Caki2 (cell line): ENCODE measurements at regions not wholly inside any gene's neighbourhood (a gene's known extent, or its start where the extent isn't known, plus 50 kb on each side); places are given as distances from the start of the nearest gene placed in this dataset.

ENCODE experiments used
- DNase-seq: peaks from one replicate; pipeline ENCODE4 v3.0.0-alpha.2; 2015; ENCODE audit warnings: low read depth
- in situ Hi-C: cut with HindIII; loops from 2 replicates; pipeline ENCODE4 v1.10.0; 2016; ENCODE audit warnings: low sequenced_read_pairs, low pct_unique_long_range_greater_than_20kb, mixed read lengths

DNA sequence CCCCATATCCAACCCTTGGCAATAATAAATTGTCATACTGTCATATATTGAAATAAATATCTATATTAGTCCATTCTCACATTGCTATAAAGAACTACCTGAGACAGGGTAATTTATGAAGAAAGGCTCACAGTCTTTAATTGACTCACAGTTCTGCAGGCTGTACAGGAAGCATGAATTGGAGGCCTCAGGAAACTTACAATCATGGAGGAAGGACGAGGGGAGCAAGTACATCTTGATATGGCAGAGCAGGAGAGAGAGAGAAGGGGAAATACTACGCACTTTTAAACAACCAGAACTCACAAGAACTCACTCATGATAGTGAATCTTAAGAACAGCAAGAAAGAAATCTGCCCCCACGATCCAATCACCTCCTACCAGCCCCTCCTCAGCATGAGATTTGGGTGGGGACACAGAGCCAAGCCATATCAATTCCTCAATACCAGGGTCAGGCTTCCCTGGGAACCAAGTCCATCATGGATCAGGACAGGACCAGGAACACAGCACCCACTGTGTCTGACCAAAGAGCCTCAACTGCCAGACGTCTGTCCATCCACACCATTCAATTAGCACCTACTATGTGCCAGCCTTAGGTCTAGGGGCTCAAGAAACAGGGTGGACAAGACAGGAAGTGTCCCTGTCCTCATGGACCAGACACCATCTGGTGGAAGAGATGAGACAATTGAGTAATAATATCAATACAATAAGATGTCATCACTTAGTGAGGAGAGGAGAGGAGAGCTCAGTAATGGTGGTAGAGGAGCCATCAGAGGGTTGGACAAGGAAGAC lies 56.9 kb upstream of the TOP3B start:
- no peak for DNase-seq
- in situ Hi-C loops: no loop called here

DNA sequence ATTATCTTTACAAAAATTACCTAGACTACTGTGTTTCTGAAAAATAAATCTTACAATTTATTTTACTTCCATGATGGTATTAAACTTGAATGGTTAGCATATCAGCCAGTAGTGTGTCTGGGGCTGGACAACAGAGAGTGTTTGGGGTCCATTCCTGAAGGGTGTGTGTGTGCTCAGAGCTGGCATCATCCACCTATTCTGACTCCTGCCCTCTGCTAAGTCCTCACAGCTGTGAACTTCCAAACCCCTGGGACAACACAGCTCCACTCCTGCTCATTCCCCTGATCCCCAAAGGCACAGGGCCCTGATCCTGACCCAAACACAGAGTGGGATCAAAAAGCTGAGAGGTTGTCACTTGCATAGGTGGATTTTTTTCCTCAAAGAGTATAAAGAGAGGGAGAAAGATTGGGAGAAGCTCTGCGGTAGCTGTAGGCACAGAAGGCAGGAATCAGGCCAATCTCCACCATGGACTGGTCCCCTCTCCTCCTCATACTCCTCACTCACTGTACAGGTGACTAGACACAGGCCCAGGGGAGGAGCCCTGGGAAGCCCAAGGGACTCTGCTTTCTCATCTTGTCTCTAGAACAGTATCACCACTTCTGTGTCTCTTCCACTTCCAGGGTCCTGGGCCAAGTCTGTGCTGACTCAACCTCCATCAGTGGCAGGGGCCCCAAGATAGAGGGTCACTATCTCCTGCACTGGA lies 55.7 kb upstream of the TOP3B start:
- in situ Hi-C loops: no loop called here
- DNase-seq: no peak

DNA sequence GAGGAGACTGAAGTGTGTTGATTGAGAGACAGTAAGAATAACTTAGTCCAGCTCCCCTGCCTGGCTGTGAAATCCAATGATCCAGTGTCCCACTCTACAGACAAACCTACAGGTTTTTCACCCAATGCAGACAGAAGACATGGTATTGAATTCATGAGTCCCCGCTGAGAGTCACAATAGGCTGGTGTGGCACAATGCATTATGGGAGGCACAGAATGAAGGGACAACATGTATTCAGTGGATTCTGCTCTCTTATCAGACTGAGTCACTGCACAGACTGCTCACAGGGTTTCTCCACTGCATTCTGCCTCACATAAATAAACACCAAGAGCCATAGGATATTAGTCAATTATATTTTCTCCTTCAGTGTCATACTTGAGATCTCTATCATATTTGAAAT lies 55.2 kb upstream of the TOP3B start:
- in situ Hi-C loops: no loop called here
- no peak for DNase-seq

DNA sequence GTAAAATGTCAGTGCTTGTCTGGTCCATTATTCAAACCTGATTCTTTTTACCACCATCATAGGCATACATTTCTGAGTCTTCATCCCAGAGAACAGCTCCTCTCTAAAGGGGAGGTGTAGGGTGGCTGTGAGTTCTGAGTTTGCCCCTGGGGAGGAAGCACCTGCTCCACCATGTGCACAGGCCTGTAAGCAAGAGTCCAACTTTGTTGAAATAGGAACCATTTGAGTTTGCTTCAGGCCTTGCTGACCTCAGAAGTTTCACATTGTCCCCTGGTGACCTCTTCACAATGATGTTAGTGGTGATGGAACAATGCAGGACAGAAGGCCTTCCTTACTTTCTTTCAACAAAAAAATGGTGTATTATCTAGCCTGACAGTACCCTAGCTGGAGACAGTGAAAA lies 54.6 kb upstream of the TOP3B start:
- DNase-seq: no peak
- in situ Hi-C loops: no loop called here

DNA sequence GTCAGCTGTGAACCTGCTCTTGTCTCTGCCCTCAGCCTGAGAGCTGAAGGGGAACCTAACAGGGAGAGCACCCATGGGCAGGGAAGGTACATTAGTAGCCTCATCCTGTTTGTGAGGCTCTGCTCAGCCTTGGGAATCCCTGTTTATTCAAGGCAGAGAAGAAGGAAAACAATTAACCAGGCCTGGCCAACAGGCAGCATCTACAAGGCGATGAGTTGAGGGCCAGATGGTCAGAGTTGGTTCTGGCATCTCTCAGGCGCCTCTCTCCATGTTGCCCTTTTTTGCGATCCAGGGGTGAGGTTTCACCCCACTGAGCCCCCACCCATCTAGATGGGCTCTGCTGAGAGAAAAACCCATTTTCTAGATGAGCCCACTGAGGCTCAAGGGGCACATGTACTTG lies 54.0 kb upstream of the TOP3B start:
- DNase-seq: no peak
- in situ Hi-C loops: no loop called here

DNA sequence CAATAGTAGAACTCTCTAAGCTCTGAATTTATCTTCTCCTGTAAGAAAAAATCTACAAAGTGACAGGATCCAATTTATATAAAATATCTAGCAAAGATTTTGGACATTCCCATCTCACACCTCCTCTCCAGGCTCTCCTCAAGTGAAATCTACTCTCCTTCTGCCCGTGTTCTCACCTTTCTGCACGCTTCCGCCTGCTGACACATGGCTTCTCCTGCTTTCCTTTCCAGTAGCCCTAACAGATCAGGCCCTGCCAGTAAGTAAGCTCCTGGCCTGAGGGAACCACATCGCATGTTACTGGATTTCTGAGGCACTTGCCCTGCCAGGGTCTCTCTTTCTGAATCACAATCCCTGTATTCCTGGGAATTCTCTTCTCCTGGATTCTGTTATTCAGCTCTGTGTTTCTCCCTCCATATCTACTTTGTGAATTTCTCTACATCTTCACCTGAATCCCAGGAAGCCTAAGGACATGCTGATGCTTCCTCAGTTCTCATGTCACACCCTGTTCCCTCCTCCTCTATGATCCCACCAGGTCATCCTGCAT lies 53.3 kb upstream of the TOP3B start:
- in situ Hi-C loops: no loop called here

DNA sequence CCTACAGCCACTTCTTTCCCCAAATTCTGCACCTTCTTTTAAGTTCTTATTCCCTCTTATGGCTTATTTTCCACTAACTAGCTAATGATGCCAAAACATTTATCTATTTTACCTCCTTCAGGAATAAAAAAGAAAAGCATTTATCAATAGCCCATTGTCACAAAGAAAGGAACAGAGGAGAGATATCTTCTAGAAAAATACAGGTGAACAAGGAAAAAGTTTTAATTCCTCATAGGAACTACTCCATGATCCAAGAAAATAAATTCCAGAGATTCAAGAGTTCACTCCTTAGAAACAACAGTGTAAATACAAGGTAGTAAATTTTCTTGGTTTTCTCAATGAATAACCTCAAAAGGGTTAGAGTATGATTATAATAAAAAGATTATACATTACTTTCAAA lies 52.6 kb upstream of the TOP3B start:
- no peak for DNase-seq
- in situ Hi-C loops: no loop called here

More for the DNA sequence above, 53.3 kb upstream of the TOP3B start:
- DNase-seq: no peak

DNA sequence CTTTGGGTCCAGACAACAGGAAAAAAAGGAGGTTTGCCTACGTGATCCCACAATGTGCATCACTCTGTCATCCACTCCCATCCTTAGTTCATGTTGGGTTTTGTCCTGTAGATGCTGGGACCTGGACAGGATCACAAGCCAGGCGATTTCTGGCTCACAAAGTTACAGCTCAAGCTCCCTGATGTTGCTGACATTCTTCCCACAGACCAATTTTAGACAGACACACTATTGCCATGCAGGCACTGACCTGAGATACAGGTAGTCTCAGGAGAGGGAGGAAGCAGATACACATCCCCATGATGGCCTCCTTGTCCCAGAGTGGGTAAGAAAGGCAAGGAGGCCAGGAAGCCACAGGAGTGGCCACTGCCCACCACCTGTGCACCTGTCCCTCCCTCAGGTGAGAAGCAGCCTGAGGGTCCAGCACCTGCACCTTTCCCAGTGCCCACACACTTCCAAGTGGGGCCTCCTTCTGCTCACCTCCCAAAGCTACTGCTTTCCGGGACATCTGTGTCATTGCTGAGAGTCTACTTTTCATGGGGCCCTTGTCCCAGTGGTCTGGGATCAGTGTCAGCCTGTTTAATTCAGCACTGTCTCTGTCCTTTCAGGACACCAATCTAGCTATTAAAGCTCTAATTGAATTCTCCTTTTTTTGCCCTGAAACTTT lies 52.0 kb upstream of the TOP3B start:
- no peak for DNase-seq
- in situ Hi-C loops: no loop called here

DNA sequence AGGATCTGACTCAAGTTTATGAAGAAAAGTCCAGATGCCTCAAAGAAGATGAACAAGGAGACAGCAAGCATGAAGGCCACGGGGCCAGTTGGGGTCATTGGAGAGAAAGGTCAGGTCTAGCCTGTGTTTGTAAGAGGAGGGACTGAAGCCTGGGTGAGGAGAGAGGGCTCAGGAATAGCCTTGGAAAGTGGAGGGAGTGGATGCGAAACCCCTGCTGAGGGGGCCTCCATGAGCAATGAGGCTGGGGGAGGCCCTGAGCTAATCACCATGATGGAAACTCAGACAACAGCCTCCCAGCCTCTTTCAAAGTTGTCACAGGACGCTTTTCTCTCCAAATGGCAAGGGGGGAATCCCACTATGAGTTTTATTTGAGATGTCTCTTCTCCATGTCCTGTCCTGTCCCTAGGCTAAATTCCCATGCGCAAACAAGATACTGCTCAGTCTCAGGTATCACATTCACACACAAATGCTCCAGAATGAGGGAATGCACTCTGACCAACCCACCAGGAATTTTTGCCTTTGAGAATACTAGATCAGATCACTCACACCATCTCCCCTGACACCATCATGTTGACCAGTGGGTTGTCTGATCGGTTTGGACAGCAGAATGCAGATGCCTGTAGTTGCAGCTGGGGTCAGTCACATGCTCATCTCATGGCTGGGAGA lies 51.3 kb upstream of the TOP3B start:
- no peak for DNase-seq
- in situ Hi-C loops: no loop called here

DNA sequence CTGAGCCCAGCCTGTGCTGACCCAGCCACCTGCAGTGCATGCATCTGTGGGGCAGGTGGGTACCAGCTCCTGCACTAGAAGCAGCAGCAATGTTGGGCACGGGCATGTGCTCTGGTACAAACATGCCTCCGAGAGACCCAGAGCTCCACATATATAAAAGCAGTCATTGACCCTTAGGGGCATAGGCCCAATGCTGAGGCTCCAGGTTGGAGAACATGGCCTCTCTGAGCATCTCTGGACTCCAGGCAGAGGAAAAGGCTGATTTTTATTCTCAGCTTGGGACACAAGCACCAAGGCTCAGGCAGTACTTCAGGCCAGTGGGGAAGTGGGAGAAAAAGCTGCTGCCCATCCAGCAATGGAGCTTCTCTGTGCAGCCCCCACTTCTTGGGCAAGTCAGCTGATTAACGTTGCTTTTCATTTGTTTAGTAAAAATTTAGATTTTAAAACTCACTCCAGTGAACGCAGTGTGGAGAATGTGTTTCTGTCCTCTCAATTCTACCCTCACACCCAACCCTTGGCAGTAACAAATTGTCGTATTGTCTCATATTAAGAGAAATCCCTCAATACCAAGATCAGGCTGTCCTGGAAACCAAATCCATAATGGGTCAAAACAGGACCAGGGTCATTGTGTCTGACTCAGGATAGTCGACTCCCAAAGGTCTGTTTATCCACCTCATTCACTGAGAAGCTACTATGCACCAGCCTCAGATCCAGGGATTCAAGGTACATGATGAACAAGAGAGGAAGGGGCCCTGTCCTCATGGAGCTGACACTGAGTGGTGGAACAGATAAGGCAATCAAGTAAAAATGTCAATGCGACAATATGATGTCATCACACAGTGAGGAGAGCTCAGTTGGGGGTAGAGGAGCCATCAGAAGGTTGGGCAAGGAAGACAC lies 50.6 kb upstream of the TOP3B start:
- no peak for DNase-seq
- in situ Hi-C loops: no loop called here

DNA sequence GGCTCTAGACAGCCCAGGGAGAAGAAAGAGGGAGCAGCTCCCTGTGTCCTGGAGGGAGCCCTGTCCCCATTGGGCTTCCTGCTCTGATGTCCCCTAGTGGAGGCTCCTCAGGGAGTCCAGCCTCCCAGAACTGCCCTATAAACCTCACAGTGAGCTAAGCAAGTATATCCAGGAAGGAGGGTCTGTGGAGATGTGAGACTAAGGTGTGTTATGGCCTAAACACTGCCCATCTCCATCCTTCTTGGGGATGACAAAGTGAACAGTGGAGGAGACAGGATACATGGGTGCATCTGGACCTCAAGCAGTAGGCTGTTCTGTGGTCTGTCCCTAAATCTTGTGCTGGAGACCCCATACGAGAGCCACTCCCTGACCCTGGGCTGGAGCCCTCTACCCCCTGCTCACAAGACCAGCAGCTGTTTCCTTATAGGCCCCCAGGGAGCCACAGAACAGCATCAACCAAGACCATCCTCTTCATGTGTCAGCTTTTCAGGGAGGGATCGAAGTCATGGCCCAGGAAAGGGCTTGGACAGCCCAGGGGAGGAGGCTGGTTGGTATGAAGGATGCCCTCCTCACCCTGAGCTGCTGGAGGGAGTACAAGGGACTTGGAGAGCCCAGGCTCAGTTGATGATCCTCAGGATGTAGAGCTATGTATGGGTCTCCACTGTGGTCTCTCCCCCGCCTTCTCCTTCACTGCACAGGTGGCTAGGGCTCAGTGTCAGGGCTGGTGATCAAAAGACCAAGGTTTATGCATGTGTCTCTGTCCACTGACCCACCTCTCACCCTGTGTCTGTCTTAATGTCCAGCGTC lies 49.7 kb upstream of the TOP3B start:
- in situ Hi-C loops: no loop called here
- no peak for DNase-seq
